ENCODE measurements at regions not wholly inside any gene's neighbourhood (a gene's known extent, or its start where the extent isn't known, plus 50 kb on each side); places are given as distances from the start of the nearest gene placed in this dataset.

DNA sequence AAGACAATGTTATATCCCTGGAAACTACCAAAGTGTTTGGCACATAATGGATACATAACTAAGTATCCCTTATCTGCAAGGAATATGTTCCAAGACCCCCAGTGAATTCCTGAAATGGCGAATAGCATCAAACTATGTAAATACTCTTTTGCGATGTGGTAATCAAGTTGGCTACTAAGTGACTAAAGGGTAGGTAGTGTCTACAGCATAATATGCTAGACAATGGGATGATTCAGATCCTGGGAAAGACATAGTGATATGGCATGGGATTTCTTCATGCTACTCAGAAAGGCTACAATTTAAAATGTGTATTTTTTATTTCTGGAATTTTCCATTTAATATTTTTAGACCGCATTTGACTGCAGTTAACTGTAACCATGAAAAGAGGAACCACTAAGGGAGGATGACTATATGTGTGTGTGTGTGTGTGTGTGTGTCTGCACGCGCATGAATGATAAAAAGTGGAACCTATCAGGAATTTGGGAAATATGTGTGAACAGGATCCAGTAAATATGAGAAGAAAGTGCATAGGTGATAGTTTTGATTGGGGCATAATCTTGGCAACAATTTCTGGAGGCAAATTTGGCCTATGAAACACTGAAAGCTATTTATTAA, 1899.9 kb downstream of the NCAM2 start:
- no peak for DNase-seq (ENCODE audit: low spot score)

DNA sequence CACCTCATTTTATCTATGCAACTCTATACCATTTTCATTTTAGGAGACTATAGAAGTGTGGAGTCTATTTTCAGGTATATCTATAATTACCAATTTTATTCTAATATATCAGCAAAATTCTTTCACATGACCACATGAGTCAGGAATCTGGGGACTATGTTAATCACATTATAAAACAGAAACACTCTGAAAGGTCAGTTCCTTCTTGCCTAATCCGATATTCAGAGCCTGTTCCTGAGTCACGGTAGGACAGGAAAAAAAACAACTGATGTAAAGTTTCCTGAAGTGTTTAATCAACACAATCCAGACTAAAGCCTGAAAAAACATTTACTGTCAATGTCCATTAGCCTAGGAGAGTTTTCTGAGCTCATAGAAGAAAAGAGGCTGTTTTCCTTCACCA, 1902.3 kb downstream of the NCAM2 start:
- no peak for DNase-seq (ENCODE audit: low spot score)

DNA sequence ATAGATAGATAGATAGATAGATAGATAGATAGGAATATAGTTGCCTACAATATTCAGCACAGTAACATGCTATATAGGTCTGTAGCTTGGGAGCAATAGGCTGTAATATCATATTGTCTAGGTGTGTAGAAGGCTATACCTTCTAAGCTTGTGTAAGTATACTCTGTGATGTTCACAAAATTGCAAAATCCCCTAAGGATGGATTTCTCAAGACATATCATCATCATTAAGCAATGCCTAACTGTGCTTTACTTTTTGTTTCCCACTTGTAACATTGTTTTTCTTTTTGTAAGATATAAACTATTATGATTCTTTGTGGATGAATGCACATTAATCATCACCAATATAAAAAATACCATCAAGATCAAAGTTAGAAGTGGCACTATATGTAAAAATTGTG, 1905.6 kb downstream of the NCAM2 start:
- DNase-seq (ENCODE audit: low spot score) = no peak

DNA sequence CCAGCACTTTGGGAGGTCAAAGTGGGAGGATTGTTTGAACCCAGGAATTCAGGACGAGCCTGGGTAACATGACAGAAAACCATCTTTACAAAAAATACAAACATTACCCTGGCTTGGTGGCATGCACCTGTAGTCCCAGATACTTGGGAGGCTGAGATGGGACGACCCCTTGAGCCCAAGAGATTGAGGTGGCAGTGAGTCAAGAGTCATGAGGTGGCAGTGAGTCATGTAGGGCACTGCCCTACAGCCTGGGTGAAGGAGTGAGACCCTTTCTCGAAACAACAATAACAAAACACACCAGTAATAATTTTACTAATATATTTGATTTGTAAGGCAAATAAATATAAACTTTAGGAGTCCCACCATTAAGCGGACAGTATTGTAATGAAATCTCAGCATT, 1906.2 kb downstream of the NCAM2 start:
- no peak for DNase-seq (ENCODE audit: low spot score)

DNA sequence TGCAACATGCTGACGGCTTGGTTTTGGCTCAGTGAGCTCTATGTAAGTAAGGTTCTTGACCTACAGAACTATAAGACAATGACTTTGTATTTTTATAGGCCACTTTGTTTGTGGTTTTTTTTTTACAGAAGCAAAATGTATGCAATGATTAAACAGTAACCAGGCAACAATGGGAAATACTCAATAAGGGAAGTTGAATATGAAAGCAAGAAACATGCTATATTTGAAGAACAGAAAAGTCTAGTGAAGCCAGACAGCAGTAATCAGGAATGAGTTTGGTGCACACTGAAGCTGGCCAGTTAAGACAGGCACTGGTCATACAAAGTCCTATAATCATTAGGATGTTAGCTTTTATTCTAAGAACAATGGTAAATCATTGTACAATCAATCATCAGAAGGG, 1926.8 kb downstream of the NCAM2 start:
- no peak for DNase-seq (ENCODE audit: low spot score)

DNA sequence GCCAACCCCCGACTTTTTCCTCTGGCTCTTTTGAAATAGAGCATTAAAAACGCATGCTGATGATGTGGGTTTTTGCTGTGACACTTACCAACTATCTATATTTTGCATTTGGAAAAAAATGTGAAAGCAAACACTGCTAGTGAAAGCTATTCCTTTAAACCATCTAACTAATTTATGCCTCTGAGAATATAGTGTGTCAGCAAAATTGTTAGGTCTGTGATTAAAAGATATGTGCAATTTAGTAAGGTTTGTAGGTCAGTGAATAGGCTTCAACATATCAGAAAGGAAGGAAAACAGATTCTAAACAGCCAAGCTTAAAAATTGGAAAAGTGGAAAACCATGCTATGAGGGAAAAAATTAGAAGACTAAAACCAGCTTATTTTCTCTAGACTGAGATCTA, 1929.3 kb downstream of the NCAM2 start:
- DNase-seq (ENCODE audit: low spot score) = no peak

DNA sequence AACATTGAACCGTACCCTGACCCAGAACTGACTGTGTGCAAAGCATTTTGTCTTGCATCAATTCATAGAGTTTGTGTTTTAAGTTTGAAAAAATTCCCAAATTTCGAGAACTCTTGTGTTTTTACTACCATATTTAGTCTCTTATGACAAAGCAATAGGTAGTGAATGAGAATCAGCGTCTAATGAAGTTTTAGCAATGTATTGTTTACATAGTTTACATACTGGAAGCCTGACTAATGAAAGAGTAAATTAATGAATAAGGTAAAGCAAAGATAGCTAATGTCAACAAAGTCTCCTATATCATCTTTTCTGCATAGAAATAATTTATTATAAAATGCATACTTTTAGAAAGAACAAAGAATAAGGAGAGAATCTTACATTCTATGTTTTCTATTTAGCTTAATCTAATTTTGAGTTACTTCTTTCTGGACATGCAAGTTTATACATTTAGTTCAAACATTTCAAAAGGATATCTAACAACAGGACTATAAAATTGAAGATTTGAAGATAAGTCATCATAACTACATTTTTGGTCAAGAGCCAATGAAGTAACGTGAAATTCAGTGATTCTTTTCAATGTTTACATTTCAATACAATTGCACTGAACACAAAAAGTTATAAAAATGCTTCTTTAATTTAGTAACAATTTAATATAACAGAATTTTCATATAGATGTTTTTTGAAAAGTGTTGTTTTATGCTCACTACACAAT, 1943.7 kb downstream of the NCAM2 start:
- no peak for DNase-seq (ENCODE audit: low spot score)

DNA sequence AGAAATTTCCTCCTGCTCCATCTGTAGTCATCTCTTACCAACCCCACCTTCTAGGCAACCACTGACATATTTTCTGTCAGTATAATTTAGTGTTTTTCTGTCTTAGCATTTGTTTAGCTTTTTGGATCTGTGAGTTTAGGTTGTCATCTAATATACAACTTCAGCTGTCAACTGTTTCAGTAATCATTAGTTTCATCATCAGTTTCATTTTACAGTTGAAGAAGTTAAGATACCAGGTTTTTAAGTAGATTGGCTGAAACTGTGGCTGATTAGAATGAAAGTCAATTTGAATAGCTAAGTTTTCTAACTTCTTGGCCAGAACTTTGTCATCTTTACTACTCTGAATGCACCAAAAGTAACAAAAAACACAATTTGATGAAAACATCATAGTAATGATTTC, 1957.3 kb downstream of the NCAM2 start:
- DNase-seq (ENCODE audit: low spot score) = no peak

DNA sequence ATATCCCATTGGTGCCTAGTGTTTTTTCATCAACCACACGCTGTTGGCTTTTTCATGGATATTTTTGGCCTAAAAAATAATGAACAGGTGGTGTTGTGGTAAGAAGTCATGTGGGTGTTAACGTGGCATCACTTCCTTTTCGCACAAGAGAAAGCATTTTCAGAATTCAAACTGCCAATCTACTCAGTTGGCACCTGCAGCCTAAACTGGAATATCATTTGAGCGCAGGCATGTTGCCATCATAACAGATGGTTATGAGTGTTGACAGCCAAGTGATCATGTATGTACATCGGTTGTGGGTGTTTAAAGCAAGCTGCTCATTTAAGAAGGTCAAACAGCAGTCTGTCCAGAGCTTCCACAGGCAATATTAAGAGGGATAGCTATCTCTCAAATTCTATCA, 1963.0 kb downstream of the NCAM2 start:
- DNase-seq (ENCODE audit: low spot score) = no peak

DNA sequence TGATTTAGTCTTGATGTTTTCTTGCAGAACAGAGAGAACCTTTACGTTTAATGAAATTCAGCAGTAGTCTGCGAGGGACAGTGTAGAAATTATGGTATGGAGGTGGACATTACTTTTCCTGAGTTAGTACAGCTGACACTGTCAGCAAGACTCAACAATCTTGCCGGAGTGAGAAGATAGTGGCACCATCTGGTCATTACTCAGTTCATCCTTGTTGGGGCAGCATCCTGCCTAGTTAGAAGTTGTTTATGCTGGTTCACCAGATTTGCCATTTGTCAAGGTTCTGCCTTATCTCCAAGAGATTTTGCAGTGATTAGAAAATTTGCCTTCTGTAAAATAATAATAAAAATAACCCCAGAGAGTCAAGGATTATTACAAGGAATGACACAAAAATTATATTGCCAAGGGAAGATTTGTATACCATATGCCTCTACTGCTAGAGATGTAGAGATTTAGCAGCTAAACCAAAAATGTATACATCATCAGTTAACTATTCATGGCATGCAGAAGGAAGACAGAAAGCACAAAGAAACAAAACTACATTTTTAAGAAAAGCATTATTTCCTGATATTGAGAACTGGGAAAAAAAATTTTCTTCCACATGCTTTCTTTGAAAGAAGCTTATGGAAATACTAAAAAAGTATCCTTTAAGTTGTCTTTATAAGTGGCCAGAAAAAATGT, 1967.4 kb downstream of the NCAM2 start:
- no peak for DNase-seq (ENCODE audit: low spot score)

DNA sequence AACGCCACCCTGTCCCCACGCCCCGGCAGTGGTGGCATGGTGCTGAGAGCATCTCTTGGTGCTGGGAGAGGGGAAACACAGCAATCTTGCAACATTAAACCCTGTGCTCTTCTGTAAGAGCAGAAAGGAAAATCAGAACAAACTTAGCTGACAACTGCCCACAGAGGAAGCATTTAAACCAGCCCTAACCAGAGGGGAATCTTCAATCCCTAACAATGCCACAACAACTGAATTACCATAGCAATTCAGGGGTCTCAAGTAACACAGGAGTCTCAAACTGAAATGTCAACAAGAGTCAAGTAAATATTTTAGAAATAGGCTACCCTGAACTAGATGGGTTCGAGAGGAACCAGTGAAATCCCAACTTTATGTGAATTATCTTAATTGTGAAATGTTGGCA, 1983.6 kb downstream of the NCAM2 start:
- DNase-seq (ENCODE audit: low spot score) = no peak

DNA sequence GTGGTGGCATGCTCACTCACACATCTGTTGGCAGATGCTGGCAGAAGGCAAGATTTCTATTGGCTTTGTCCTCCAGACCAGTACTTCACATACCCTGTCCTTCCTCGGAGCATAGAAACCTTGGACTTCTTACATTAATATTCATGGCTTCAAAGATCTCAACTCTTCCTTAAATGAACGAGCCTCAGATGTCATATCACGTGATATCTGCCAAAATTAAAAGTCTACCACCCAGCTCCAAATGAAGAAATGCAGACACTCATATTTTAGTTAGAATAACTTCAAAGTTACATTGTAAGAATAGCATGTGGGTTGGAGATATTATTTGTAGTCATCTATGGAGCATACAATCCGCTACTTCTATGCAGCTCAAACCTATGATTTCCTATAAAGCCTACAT, 1994.9 kb downstream of the NCAM2 start:
- no peak for DNase-seq (ENCODE audit: low spot score)

DNA sequence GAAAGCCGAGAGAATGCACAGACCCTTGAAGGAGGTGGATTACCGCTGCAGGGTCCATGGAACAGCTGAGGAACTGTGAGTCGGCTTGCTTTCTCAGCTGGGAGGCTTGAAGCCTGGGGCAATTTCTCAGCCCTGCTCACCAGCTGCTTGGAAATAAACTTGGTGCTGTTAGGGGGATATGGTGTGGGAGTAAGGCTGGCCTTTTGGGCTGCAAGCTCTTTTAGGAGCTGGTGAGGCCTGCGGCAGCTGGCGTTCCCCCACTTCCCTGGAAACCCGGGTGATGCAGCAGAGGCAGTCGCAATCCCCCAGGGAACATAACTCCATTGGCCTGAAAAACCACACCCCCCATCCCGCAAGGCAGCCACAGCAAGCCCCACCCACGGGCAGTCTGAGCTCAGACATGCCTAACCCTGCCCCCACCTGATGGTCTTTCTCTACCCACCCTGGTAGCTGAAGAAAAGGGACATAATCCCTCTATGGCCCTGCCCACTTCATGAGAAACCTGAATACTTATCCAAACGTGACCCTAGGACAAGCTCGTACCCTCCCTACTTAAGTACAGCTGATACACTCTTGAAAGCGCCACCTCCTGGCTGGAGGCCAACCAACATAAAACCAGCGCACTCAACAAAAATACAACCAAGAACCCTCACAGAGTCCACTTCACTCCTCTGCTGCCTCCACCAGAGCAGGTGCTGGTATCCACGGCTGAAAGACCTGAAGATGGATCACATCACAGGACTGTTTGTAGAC, 1995.8 kb downstream of the NCAM2 start:
- no peak for DNase-seq (ENCODE audit: low spot score)

DNA sequence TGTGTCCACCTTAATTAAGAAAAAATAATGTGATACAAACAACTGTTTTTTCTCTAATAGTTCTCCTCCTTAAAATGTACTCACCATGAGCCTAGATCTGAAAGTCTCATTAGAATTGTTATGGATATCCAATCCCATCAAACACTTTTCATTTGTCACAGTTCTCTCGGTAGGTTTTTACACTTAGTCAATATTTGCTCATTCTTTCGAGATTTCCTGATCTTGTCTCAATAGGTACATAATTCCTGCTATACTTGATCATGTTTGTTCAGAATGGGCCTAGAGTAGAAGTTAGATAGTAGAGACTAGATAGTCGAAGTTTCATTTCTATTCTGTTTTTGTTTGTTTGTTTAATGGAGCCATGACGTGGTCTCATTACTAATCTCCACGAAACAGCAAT, 2005.7 kb downstream of the NCAM2 start:
- DNase-seq (ENCODE audit: low spot score) = no peak

DNA sequence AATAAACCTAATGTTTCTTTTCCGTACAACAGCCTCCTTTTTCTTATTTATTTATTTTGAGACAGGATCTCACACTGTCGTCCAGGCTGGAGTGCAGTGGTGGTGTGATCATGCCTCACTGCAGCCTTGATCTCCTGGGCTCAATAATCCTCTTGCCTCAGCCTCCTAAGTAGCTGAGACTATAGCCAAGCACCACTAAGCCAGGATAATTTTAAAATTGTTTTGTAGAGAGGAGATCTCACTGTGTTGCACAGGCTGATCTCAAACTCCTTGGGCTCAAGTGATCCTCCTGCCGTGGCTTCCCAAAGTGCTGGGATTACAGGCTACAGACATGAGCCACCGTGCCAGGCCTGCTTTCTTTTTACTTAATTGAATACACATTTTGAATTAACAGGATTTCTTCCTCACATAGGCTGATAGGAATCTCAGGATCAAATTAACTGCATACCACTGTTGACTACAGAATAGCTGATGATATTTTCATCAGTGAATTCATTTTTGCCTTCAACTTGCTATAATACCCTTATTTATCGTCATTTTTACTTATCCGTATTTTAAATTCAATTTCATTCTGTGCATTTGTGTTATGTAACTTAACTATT, 2010.5 kb downstream of the NCAM2 start:
- no peak for DNase-seq (ENCODE audit: low spot score)

DNA sequence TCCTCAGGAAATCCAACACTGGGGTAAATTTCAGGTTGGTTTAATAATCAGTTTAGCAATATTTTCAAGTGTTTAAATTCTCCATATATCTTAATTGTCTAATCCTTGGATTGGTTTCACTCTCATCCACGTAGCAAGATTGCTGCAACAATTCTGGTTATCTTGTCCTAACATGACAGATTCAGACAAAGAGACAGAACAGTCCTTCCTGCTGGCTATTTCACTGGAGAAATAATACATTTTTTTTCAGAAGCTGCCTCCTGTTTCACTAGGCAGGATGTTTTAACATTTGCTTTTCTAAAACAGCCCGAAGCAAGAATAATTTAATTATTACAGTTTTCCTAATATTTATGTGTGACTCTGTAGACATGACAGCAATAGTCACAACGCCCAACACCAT, 2011.2 kb downstream of the NCAM2 start:
- DNase-seq (ENCODE audit: low spot score) = no peak

DNA sequence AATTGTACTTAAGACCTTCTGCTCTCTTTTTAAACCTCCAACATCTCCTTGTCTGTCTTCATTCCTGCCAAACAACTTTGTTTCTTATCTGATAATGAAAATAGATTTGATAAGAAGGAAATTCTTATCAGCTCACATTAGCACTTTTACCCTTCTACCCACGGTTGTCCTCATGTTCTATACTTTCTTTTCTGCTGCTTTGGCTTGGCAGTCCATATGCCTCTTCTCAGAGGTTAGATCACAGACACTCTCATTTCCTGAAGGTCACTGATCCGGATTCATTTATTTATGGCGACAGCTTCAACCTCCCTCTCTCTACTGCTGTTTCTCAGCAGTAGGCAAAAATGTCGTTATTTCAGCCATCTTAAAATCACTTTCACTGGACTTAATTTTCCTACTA, 2015.8 kb downstream of the NCAM2 start:
- DNase-seq (ENCODE audit: low spot score) = no peak

DNA sequence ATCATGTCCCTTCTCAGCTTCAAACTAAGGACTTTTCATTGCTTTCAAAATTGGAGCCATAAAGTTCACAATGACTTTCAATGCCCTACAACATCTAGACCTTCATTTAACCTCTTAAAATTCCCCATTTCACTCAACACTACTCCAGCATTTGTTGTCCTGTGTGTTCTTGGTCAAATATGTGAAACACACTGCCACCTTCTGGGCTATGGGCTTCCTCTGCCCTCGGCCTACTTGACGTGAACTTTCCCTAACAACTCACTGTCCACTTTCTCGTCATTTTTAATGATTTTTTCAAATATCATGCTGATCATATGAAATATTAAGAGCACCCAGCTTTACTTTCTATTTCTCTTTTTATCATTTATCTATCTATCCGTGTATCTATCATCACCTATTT, 2018.4 kb downstream of the NCAM2 start:
- DNase-seq (ENCODE audit: low spot score) = peak; percentile 27

DNA sequence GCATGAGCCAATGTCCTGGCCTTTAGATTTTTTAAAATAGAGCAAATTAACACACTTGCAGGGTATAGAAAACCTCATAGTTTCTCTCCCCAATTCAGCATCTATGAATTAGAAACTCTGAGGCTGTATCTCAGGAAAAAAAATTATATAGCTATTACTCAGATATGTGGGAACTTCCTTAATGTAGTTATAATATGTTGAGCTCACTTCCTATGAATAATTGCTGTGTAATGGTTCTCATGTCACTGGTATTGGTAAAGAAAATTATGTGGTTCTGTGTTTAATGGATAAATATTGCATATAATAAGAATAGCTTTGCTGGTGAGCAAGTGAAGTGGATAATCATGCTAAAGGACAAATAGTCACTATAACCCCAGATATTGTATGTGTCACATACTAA, 2019.8 kb downstream of the NCAM2 start:
- DNase-seq (ENCODE audit: low spot score) = no peak

DNA sequence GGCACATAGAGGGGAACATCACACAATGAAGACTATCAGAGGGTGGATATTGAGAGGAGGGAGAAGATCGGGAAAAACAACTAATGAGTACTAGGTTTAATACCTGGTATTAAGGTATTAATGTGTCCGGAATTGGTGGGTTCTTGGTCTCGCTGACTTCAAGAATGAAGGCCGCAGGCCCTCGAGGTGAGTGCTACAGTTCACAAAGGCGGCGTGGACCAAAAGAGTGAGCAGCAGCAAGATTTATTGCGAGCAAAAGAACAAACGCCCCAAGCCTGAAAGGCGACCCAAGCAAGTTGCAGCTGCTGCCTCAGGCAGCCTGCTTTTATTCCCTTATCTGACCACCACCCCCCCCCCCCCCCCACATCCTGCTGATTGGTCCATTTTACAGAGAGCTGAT, 2022.8 kb downstream of the NCAM2 start:
- no peak for DNase-seq (ENCODE audit: low spot score)

DNA sequence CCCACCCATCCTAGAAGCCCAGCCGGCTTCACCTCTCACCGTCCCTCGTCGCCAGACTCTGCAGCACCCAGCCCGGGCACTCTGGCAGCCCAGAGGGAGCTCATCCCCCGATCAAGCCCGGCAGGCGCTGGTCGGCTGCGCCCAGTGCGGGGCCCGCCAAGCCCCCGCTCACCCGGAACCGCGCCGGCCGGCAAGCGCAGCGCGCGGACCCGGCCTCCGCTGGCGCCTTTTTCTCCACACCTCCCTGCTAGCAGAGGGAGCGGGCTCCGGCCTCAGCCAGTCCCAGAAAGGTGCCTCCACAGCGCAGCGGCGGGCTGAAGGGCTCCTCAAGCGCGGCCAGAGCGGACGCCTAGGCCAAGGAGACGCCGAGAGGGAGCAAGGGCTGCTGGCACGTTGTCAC, 2023.3 kb downstream of the NCAM2 start:
- no peak for DNase-seq (ENCODE audit: low spot score)

DNA sequence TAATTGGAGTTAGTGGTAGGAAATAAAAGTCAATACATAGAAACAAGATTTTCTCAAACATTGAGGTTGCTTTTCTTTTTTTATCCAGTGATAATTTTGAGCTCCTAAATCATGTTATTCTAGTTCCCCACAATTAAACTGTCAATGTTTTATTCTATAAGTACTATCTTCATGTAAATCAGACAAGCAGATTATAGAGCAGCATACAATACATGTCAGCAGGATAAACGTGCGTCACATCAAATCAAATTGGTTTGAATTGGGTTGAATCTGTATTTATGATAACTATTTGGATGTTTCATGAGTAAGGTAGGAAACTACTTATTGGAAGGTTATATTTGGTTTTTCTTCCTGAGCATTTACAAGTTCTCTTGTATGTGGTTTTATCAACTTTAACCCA, 2028.7 kb downstream of the NCAM2 start:
- DNase-seq (ENCODE audit: low spot score) = no peak

DNA sequence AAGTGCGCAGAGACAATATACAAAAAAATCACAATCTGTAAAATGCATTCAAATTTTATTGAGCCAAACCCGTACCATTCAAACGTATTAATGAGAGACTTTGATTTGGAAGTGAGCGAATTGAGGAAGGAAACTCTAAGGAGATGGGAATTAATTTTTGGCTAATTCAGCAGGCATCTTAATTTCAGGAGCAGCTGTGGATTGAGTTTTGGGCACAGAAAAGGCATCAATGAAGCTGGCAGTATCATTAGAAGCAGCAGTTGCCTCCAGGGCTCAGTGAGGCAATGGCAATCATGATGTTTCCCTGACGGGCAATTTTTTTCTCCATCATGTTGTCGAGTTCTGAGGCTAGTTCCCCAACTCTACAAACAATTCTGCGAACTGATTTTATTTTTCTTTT, 2041.6 kb downstream of the NCAM2 start:
- no peak for DNase-seq (ENCODE audit: low spot score)
